SKM-1 treated with dmso at 0.1 percent for 144 hours (cell line): ENCODE measurements at regions not wholly inside any gene's neighbourhood (a gene's known extent, or its start where the extent isn't known, plus 50 kb on each side); places are given as distances from the start of the nearest gene placed in this dataset.
"Not testable (repeated sequence)": the region's sequence is repeated elsewhere in the genome, so short reads cannot be mapped to it uniquely, and the experiment has no call there.

Experiments used
- DNase-seq: peaks from one replicate; lab custom pipeline; 2025; ENCODE audit not compliant: unreplicated experiment; lab: John Stamatoyannopoulos, UW

DNA sequence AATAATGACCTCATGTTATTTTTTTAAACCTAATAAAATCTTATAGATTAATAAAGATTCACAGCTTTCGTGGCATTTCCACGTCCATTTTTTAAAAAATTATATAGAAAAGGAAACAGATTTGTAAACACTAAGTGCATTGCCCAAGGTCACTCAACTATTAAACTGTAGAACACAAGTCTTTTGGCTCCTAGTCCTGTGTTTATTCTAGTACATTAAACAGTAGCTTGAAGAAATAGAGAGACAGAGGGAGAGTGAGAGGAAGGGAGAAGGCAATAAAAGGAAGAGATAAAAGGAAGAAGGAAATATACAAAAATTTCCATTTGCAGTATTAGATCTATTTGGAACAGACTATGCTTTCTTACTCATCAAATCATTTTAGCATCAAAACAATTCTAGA, 586.7 kb upstream of the CITED2 start:
- DNase-seq = no peak

DNA sequence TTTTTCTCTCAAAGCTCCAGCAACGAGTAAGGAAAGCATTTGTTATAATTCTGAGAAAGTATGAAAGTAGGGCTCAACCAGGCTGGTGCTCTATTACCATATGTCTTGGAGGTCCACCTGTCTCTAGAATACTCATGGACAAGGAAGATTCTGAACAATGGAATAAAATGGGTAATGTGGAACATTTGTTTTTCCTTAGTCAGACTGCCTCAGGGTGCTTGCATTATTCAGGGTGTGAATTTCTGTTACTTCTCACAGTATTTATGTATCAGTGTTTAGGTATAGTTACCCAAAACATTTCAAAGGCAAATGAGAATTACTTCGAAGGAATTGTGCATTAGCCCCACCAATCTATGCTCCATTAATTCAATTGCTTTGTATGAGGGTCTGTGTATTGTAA, 586.2 kb upstream of the CITED2 start:
- no peak for DNase-seq

DNA sequence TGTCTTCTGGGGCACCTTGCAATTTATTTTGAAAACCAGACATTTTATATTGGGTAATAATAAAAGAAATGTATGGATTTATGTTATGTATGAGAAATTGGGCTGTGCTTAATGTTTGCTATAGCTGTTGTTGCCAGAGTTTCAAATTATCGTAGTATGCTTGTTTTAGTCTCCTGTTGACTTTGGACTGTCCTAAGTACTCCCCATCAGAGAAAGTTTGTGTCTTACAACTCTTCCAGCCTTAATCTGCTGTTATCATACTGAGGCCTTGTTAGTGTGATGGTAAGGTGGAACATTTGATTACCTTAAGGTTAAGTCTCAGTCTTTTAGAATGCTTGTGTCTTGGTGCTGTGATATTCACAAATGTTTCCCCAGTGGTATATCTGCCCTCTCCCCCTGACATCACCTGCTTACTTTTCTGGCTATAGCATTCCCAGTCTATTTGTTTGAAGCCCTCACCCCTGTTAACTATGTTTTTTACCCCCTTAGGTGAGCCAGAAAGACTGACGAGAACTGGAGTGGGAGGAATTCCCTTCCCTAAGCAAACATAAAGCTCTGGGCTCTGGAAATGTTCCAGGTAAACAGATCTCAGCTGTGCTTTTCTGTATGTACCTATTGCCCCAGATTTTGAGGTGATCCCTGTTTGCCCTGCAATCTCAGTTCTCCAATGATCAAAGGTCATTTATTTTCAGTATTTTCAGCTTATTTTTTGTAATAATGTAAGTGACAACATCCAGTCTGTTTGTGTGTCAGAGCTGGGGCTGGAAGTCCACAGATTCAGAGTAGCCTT, 581.1 kb upstream of the CITED2 start:
- DNase-seq = no peak

DNA sequence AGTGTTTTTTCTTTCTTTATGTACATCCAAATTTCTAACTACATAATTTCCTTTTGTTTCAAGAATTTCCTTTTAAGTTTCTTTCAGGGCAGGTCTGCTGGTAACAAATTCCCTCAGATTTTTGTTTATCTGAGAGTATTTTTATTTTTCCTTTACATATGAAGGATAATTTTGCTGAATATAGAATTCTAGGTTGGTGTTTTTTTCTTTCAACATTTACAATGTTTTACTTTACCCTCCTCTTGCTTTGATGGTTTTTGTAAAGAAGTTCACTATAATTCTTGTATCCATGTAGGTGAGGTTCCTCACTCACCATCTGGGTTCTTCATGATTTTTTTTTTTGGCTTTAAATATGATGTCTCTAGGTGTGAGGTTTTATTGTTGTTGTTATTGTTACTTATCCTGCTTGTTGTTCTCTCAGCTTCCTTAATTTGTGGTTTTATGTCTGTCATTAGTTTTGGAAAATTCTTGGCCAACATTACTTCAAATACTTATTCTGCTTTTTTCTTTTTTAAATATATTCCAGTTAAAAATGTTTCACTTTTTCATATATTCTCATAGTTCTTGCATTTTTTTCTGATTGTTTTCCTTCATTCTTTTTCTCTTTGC, 580.1 kb upstream of the CITED2 start:
- no peak for DNase-seq

DNA sequence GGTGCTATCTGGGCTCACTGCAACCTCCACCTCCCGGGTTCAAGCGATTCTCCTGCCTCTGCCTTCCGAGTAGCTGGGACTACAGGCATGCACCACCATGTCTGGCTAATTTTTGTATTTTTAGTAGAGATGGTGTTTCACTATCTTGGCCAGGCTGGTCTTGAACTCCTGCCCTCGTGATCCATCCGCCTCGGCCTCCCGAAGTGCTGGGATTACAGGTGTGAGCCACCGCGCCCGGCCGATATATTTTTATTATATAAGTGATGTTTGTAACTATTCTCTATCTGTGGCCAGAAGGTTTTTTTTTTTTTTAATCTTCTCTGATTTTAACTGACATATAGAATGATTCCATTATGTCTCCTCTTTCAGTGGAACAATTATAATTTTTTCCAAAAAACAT, 579.3 kb upstream of the CITED2 start:
- not testable (repeated sequence) for DNase-seq

DNA sequence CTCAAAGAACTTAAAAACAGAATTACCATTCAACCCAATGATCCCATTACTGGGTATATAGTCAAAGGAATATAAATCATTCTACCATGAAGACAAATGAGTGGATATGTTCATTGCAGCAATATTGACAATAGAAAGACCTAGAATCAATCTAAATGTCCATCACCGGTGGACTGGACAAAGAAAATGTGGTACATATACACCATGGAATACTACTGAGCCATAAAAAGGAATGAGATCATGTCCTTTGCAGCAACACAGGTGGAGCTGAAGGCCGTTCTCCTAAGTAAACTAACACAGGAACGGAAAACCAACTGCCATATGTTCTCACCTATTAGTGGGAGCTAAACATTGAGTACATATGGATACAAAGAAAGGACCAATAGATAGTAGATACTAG, 576.7 kb upstream of the CITED2 start:
- DNase-seq = no peak

DNA sequence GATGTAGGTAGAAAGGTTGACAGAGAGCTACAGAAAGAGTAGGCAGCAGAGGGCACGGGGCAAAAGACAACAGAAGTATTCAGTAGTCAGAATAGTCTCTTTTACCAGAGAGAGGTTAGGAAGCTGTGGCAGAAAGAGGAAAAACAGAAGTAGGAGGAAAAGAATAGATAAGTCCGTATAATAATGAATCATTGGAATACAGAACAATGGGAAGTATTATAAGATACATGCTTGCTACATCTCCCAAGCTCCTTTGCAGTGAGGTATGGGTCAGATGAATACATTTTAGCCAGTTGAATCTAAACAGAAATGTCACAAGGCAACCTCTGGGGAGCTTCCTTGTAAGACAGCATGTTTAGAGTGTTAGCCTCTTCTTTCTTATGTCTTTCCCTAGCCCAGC, 570.5 kb upstream of the CITED2 start:
- DNase-seq = no peak

DNA sequence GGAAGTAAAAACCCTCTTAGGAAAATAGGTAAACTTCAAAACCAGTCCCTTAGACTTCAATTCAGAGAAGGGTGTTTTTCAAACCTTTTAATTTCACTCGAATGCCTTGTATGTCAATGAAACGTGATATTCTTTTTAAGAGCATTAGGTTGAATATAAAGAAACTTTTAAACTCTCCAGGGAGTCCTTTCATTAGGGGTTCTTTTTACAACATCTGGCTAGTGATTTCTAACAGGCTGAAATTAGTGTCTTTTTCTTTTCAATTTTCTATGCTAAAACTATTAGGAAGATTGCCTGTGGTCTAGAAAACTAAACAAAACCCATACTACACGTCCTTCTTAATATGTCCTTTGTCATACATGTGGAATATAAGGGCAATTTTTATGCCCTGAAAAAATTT, 569.7 kb upstream of the CITED2 start:
- no peak for DNase-seq

DNA sequence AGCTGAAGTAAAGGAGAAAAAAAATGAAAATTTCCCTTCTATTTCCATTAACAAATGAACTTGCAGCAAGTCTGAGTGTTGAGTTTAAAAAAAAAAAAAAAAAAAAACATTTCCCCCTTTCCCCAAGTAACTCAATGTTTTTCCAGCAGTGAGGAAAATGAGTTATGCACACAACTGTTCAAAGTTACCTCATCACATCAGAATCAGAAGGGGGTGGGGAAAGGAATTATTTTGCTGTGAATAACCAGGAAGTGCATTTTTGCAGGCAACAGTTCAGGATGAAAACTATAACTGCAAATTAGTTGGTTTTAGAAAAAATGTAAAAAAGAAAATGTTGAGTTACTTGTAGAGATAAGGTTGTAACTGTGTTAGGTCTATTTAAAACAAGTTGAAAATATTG, 568.9 kb upstream of the CITED2 start:
- DNase-seq = no peak

DNA sequence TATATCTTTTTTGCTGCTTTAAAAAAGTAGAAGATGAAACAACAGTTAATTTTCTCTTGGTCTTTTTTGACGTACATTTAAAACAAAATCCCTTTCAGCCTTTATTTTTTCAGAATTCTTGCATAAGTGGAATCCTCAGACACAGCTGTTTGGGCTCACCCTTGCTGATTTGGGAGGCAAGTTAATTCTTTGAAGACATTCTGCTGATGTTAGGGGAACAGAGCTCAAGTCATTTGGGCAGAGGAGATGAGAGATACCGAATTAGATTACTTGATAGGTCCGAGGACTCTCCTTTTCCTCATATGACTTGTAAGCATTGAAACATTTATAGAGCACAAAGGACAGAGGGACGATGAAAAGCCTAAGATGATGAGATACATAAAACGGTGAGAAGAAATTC, 567.9 kb upstream of the CITED2 start:
- no peak for DNase-seq

DNA sequence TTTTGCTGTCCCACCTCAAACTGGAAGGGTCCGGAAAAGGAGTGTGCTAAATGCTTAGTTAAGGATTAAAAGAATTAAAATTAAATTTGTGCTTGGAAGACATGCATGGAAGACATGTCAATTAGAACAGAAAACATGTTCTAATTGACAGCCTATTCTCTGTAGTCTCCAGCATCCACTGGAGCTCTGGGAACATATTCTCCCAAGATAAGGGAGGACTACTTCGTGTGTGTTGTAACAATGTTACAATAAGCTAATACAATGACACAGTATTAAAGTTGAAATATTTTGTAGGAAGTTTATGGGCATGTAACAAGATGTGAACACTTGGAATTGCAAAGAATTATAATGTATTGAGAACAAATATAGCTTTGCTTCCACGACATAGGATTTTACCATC, 567.4 kb upstream of the CITED2 start:
- no peak for DNase-seq

DNA sequence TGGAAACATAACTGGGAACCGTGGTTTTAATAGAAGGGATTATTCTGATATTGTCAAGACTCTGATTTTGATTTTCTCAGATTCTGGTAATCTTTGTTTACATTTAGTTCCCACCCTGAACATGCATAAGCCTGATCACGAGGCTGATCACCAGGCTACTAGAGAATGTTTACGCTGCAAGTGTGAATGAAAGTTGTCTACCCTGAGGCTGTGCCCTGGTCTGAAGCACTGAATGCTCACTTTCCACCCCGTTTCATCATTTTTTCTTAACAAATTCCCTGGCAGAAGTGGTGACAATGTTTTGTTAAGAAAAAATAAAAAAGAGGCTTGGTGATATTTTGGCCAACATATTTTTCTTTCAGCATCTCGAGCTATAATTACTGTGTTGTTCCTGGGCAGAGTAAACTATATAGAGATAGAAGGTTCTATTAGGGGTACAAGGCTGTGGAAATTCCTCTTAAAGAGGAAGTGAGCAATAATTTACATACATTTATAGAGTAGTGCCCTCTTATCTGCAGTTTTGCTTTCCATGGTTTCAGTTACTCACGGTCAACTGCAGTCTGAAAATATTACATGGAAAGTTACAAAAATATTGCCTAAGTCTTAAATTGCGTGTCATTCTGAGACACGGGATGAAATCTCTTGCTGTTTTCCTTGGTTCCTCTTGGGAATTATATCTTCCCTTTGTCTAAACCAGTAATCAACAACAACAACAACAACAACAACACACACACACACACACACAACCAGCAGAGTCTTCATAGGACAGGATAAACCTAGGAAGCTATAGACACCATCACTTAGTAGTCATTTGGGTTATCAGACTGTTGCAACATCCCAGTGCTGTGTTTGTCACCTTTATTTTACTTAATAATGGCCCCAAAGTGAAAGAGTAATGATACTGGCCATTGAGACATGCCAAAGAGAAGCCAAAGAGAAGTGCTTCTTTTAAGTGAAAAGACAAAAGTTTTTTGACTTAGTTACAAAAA, 566.6 kb upstream of the CITED2 start:
- peak; percentile 72 for DNase-seq

DNA sequence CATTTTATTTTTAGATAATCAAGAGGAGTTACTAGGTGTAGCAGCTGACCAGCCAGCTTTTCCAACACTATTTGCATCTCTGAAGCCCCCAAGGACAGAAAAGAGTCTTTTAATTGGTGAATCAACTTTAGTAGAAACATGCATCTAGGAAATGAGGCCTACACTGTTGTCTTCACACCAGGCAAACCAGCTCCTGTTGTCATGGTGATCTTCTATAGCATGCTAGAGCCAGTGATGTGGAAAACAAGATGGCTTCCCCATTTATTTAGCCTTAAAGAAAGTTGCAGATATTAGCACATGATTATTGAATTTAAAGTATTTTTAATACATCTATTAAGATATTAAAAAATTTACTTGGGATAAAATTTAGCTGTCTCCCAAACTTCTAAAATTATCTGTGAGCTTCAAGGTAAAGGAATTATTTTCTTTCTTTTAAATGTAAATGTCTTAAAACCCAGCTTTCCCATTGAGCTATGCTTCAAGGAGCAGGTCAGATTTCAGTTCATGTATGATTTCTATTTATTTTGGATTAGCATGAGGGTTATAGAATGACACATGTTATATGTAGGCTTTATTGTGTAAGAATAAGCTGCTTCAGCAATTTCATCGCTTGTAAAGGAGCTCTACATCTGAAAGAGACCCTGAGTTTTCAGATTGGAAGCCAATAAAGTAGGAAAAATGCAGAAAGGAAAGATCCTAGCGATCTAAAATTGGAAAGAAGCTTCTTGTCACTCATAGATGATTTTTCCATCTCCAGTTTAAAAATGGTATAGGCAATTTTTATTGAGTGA, 564.9 kb upstream of the CITED2 start:
- DNase-seq = no peak

DNA sequence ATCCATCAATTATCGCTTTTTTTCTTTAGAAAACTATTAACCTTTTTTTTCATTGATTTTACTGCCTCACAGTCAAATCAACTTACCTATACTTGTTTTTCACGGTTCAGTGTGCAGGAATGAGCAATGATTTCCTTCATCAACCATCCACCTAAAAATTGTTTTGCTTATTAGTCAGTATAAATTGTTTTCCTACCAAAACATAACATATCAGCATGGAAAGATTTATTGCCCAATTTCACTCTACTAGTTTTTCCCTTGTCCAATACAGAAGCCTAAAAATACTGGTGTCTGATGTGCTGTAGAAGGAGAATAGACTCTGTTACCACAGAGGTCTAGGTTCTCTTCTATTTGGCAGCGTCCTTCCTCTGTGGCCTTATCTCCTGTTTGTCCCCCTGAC, 558.2 kb upstream of the CITED2 start:
- DNase-seq = no peak

DNA sequence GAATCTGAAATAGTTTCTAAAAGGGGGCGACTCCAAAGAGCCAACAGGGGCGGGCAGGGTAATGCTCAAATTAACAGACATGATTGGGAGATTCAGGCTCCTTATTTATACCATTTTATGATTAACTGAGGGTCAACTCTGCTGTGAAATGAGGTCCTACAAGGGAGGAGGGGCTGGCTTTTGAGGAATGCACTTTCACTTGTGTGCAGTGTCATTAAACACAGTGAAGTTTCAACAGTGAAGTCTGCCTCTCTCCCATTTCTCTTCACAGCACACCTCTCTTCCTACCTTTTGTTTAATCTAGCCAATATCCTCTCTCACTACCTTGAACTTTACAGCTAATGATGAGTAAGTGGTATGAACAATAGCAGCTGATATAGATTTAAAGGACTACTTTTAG, 557.3 kb upstream of the CITED2 start:
- DNase-seq = no peak

DNA sequence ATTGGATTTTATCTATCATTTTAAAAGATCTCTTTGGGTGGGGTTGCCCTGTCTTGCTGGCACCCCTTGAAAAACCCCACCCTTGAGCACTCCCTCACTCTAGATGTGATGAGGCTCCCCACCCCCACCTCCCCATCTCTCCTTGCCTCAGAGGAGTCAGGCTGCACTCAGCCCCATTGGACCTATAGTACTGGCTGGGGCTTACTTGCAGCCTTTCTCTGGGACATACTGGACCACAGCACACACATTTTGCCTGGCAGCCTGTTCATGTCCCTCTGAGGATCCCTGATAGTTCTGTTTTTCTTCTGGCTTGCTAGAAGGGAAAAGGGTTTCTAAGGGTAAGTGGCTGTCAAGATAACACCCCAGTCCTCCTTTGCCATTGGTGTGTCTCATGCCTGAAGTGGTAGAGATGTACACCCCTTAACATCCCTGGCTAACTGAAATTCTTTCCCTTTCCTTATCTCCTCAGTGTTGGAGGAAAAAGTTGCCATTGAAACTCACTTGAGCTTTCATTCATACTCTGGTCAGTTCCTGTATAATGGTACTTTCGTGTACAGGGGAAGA, 553.4 kb upstream of the CITED2 start:
- DNase-seq = no peak

DNA sequence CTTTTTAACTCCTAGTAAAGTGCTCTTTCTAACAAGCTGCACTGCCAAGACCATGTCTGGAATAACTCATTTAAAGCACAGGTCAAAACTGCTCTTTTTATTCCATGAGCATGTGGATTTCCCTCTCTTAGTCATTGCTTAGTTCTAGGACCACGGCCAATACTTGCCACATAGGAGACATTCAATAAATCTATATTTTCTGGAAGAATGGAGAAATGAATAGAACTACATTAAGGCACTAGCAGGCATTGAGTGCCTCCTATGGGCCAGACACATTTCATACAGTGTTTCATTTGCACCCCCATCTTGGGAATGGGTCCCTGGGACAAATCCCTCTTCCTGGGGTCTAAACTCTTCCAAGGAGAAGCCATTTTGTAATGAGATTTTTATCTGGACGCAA, 552.8 kb upstream of the CITED2 start:
- DNase-seq = no peak

DNA sequence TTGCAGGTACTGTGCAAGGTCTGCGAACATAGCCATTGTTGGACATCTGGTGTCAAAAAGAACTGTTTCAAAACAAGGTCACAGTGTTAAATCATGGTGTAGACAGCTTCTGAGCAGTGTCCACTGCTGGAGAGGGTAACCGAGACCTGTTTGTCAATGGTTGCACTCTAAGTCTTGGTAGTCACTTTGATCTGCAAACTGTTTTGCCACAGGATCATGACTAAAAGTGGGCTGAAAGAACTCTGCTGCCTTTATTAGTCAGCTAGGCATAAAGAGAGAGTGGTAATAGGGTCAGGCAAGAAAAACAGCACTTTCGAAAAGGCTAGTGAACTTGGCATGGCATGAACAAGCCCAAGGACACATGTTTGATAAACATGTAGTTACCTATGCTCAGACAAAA, 552.3 kb upstream of the CITED2 start:
- no peak for DNase-seq

DNA sequence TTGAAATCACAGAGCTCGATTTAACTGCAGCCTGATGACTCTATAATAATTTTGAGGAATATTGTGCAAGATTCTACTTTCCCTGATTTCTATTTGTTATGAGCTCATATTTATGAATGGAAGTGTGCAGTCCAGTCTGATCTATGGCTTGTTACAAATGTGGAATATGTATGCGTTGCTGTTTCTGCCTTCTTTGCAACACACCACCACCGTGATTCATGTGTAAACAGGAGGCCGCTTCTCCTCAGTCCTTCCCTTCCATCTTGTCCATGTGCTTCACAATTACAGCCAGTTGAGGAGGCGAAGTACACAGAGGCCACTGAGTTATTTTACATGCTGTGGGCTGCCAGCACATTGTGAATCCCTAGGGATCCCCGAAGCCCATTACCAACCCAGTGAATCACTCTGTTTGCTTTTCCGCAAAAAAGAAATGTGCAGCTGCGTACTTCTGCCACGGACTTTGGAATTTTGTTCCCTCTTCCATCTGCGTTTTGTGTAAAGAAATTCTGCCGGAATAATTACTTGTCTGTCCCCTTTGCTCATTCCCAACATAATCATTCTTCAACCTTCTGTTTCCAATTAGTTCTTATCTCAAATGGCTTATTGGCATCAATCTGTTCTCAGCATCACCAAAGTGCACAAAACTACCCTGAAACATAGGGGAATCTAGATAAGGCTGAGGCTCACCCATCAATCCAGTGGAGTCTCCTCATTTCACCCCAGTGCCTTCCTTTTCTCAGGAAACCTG, 551.6 kb upstream of the CITED2 start:
- no peak for DNase-seq

DNA sequence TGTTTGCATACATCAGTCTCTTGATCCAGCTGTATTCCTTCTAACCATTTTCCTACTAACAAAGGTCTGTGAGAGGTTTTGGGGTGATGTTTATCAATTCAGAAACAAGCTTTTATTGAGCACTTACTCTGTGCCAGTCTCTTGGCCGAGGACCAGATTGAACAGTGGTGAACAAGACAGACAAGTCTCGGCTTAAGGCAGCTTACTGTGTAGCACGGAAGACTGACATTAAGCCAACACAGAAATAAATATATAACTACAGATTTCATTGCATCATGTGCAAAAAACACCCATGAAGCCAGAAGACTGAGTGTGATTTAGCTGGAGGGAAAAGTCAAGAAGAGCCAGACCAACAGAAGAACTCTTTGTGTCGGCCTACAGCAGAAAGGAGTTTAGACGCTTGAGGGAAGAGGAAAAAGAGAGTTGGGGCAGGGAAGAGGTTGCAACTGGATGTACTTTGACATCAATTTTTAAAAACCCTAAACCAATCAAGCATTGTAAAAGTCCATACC, 549.6 kb upstream of the CITED2 start:
- no peak for DNase-seq
